IMR-90 (cell line): ENCODE measurements at regions not wholly inside any gene's neighbourhood (a gene's known extent, or its start where the extent isn't known, plus 50 kb on each side); places are given as distances from the start of the nearest gene placed in this dataset.

Source experiments
- ATAC-seq: fragments of 200-7000 bp; cut with Tn5 transposase; 2 replicates; pipeline ENCODE4 v1.9.1; 2020; ENCODE audit warnings: low read depth, mild to moderate bottlenecking, moderate library complexity
- BruUV-seq: library from RNA; stranded (reverse); fragments of 400-500 nt; replicated peaks from 2 replicates; lab custom pipeline; 2021; lab: Mats Ljungman, UMichigan
- CTCF ChIA-PET: fragments of 300-600 bp; formaldehyde crosslinking; extraction: SDS; loops from one replicate; lab custom pipeline; 2021; ENCODE audit warnings: antibody characterized with exemption; lab: Yijun Ruan, JAX
- POLR2A ChIA-PET: fragments of 300-600 bp; sonication (Branson Sonifier 250); formaldehyde crosslinking; loops from one replicate; lab custom pipeline; 2022; ENCODE audit warnings: antibody characterized with exemption; ENCODE audit not compliant: unreplicated experiment; lab: Charles Lee
- DNase-seq: peaks from one replicate; pipeline ENCODE4 v3.0.0; 2013
- H2AFZ ChIP-seq: replicated peaks from 2 replicates; pipeline ENCODE3; 2013; ENCODE audit warnings: low read length, mild to moderate bottlenecking; ENCODE audit not compliant: poor library complexity
- H2AK5ac ChIP-seq: 2 replicates; pipeline ENCODE4 v1.6.1; 2013; ENCODE audit warnings: low read depth, low read length, inconsistent platforms
- H2AK9ac ChIP-seq: replicated peaks from 2 replicates; pipeline ENCODE3; 2013; ENCODE audit warnings: mild to moderate bottlenecking, low read depth, low read length, moderate library complexity; ENCODE audit not compliant: poor library complexity
- H2BK120ac ChIP-seq: 2 replicates; pipeline ENCODE4 v1.6.1; 2013; ENCODE audit warnings: low read depth, low read length, inconsistent platforms
- H2BK15ac ChIP-seq: 3 replicates; pipeline ENCODE4 v1.6.1; 2013; ENCODE audit warnings: low read depth, low read length, inconsistent platforms
- H2BK20ac ChIP-seq: 2 replicates; pipeline ENCODE4 v1.6.1; 2013; ENCODE audit warnings: low read depth, mild to moderate bottlenecking, inconsistent platforms, low read length, moderate library complexity
- H2BK5ac ChIP-seq: 2 replicates; pipeline ENCODE4 v1.6.1; 2013; ENCODE audit warnings: mild to moderate bottlenecking, low read depth, low read length, inconsistent platforms; ENCODE audit not compliant: poor library complexity, severe bottlenecking
- H3K14ac ChIP-seq: replicated peaks from 2 replicates; pipeline ENCODE4 v1.6.1; 2013; ENCODE audit warnings: low read depth, low read length, inconsistent platforms
- H3K18ac ChIP-seq: 2 replicates; pipeline ENCODE4 v1.6.1; 2013; ENCODE audit warnings: low read depth, low read length, control low read depth
- H3K23ac ChIP-seq: 2 replicates; pipeline ENCODE4 v1.6.1; 2013; ENCODE audit warnings: low read depth, low read length, inconsistent platforms
- H3K27ac ChIP-seq: 2 replicates; pipeline ENCODE4 v1.5.1; 2013; ENCODE audit warnings: mild to moderate bottlenecking, control low read depth, low read length; ENCODE audit not compliant: insufficient read depth
- H3K27me3 ChIP-seq: 2 replicates; pipeline ENCODE4 v1.6.1; 2013; ENCODE audit warnings: low read length; ENCODE audit not compliant: control insufficient read depth, insufficient read depth
- H3K36me3 ChIP-seq: 2 replicates; pipeline ENCODE4 v1.6.1; 2013; ENCODE audit warnings: low read length, mixed read lengths; ENCODE audit not compliant: control insufficient read depth, insufficient read depth
- H3K4ac ChIP-seq: 2 replicates; pipeline ENCODE4 v1.6.1; 2013; ENCODE audit warnings: low read depth, low read length, inconsistent platforms
- H3K4me1 ChIP-seq: 2 replicates; pipeline ENCODE4 v1.6.1; 2013; ENCODE audit warnings: low read length, mixed read lengths; ENCODE audit not compliant: control insufficient read depth, insufficient read depth
- H3K4me2 ChIP-seq: 2 replicates; pipeline ENCODE4 v1.6.1; 2013; ENCODE audit warnings: low read depth, mild to moderate bottlenecking, control low read depth, low read length, moderate library complexity
- H3K4me3 ChIP-seq: 2 replicates; pipeline ENCODE4 v1.5.1; 2013; ENCODE audit warnings: low read depth, mild to moderate bottlenecking, control low read depth, low read length, moderate library complexity; ENCODE audit not compliant: insufficient read depth
- H3K56ac ChIP-seq: 2 replicates; pipeline ENCODE4 v1.6.1; 2013; ENCODE audit warnings: low read length, inconsistent platforms; ENCODE audit not compliant: insufficient read depth; ENCODE audit errors: extremely low read depth
- H3K79me1 ChIP-seq, 2 experiments: 2 replicates each; pipeline ENCODE4 v1.6.1; 2013; ENCODE audit warnings: low read length in 2 of 2, inconsistent platforms in 1 of 2, low read depth in 1 of 2
- H3K9ac ChIP-seq: 2 replicates; pipeline ENCODE4 v1.6.1; 2013; ENCODE audit warnings: low read depth, low read length, control low read depth
- H3K9me1 ChIP-seq: 2 replicates; pipeline ENCODE4 v1.6.1; 2013; ENCODE audit warnings: low read length, inconsistent platforms; ENCODE audit not compliant: insufficient read depth
- H3K9me3 ChIP-seq: 2 replicates; pipeline ENCODE4 v1.6.1; 2013; ENCODE audit warnings: low read length; ENCODE audit not compliant: control insufficient read depth, insufficient read depth
- H4K20me1 ChIP-seq: 2 replicates; pipeline ENCODE4 v1.6.1; 2013; ENCODE audit warnings: low read length, inconsistent platforms; ENCODE audit not compliant: insufficient read depth
- H4K5ac ChIP-seq: 2 replicates; pipeline ENCODE4 v1.6.1; 2013; ENCODE audit warnings: mild to moderate bottlenecking, low read depth, low read length, control low read depth
- H4K8ac ChIP-seq, 2 experiments: 2 replicates each; pipeline ENCODE4 v1.6.1; 2013; ENCODE audit warnings: low read depth in 2 of 2, low read length in 2 of 2, control low read depth in 1 of 2, inconsistent platforms in 1 of 2
- H4K91ac ChIP-seq: 2 replicates; pipeline ENCODE4 v1.6.1; 2013; ENCODE audit warnings: low read depth, low read length, inconsistent platforms; ENCODE audit not compliant: insufficient read depth
- BHLHE40 ChIP-seq: fragments of 150-350 bp; IDR thresholded peaks from 2 replicates; pipeline ENCODE4 v1.6.1; 2016; ENCODE audit warnings: mild to moderate bottlenecking, low read depth, low read length
- CEBPB ChIP-seq: IDR thresholded peaks from 2 replicates; pipeline ENCODE4 v1.6.1; 2012; ENCODE audit warnings: low read depth, low read length, improper control_type of control experiment
- CHD1 ChIP-seq: IDR thresholded peaks from 2 replicates; pipeline ENCODE4 v1.6.1; 2012; ENCODE audit warnings: low read depth, low read length, improper control_type of control experiment
- FOS ChIP-seq: fragments of 150-350 bp; IDR thresholded peaks from 2 replicates; pipeline ENCODE4 v1.6.1; 2016; ENCODE audit warnings: low read depth, low read length
- MAFK ChIP-seq: IDR thresholded peaks from 2 replicates; pipeline ENCODE4 v1.6.1; 2012; ENCODE audit warnings: low read depth, low read length, improper control_type of control experiment
- MAZ ChIP-seq: IDR thresholded peaks from 2 replicates; pipeline ENCODE4 v1.6.1; 2012; ENCODE audit warnings: low read depth, mild to moderate bottlenecking, low read length, improper control_type of control experiment, moderate library complexity, borderline replicate concordance
- MXI1 ChIP-seq: IDR thresholded peaks from 2 replicates; pipeline ENCODE4 v1.6.1; 2012; ENCODE audit warnings: low read depth, mild to moderate bottlenecking, low read length, moderate library complexity, borderline replicate concordance
- NFE2L2 ChIP-seq: fragments of 150-350 bp; IDR thresholded peaks from 2 replicates; pipeline ENCODE4 v1.6.1; 2016; ENCODE audit warnings: low read depth, mild to moderate bottlenecking, low read length
- POLR2A ChIP-seq: IDR thresholded peaks from 2 replicates; pipeline ENCODE4 v1.6.1; 2012; ENCODE audit warnings: mild to moderate bottlenecking, low read depth, low read length
- RAD21 ChIP-seq: IDR thresholded peaks from 2 replicates; pipeline ENCODE4 v1.6.1; 2012; ENCODE audit warnings: low read length, improper control_type of control experiment
- RCOR1 ChIP-seq: IDR thresholded peaks from 2 replicates; pipeline ENCODE4 v1.6.1; 2012; ENCODE audit warnings: mild to moderate bottlenecking, low read length, improper control_type of control experiment; ENCODE audit not compliant: insufficient replicate concordance
- RFX5 ChIP-seq: IDR thresholded peaks from 2 replicates; pipeline ENCODE4 v1.8.0; 2012; ENCODE audit warnings: low read depth, mild to moderate bottlenecking, low read length, moderate library complexity
- SMC3 ChIP-seq: fragments of 150-350 bp; IDR thresholded peaks from 2 replicates; pipeline ENCODE4 v1.6.1; 2016; ENCODE audit warnings: low read depth, mild to moderate bottlenecking, antibody characterized with exemption, low read length, moderate library complexity
- WGBS, 2 experiments: methylation state at CpG; one replicate each; pipeline versions ENCODE4 v1.1.5 to v1.1.7; 2013; ENCODE audit warnings: missing lambda C conversion rate in 2 of 2; ENCODE audit not compliant: insufficient read length in 1 of 2; ENCODE audit errors: extremely low coverage in 2 of 2; 5-methylcytosine and 5-hydroxymethylcytosine counted together
- dilution Hi-C: fragments of 300-500 bp; cut with HindIII; formaldehyde crosslinking; loops from one replicate; pipeline ENCODE4 v1.14.3; 2018; ENCODE audit warnings: low sequenced_read_pairs; ENCODE audit not compliant: unreplicated experiment
- in situ Hi-C: fragments of 300-500 bp; cut with MboI; formaldehyde crosslinking; loops from 3 replicates; pipeline ENCODE4 v1.14.3; 2019; ENCODE audit warnings: low sequenced_read_pairs, inconsistent platforms, mixed read lengths
- intact Hi-C: fragments of 100-400 bp; cut with micrococcal nuclease; formaldehyde crosslinking; loops from 2 replicates; pipeline ENCODE4 v1.10.0; 2022
- TF ChIP-seq, protein P1 (sequence below): conservative IDR thresholded peaks from 2 replicates; pipeline ENCODE4 v1.5.1; 2012; ENCODE audit warnings: mild to moderate bottlenecking, low read depth, low read length, improper control_type of control experiment
- TF ChIP-seq, protein P2 (sequence below): fragments of 150-350 bp; IDR thresholded peaks from 2 replicates; pipeline ENCODE4 v1.6.1; 2016; ENCODE audit warnings: low read depth, mild to moderate bottlenecking, low read length, moderate library complexity, borderline replicate concordance
- TF ChIP-seq, protein P3 (sequence below): fragments of 150-350 bp; IDR thresholded peaks from 2 replicates; pipeline ENCODE4 v1.6.1; 2017; ENCODE audit warnings: mild to moderate bottlenecking, antibody characterized with exemption, low read length, low read depth

DNA sequence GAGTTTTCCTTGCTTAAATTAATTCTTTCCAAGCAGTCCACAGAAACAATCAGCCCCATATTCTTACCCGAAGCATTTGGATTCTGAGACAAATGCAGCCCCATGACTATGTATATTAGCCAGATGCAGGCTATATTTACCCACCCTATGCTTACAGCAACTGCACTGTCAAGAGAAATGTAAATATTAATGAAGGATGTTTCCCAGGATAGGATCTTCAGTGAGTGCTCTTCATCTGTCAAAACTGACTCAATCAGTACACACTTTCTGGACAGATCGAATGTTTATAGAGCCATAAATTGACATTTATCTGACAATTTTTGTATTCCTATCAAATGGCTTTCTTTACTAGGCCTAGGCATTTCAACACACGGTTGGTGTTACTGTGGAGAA, 725.3 kb upstream of the SEMA6A start:
- no TSS peak for BruUV-seq
- POLR2A ChIA-PET, result no interaction called here
- H3K27me3 ChIP-seq, result no peaks in the 10 kb centered on the region
- no peak overlapping the region for H3K27ac ChIP-seq
- H3K9me1 ChIP-seq, result no peaks in the 10 kb centered on the region
- no peak overlapping the region for H3K23ac ChIP-seq
- no peak overlapping the region for H4K91ac ChIP-seq
- no peak overlapping the region for H3K18ac ChIP-seq
- no peak overlapping the region for H2AFZ ChIP-seq
- WGBS, 2 experiments, result no CpG with 5 or more reads among the region's 3 CpGs
- CTCF ChIA-PET, result interaction anchor here (0.6 kb wide), 1 partner anchor 689 kb away, joined by 4 read pairs; no protein-coding TSS in a partner anchor
- TF ChIP-seq CHD1 (no peak), SMC3 (no peak), MXI1 (no peak), POLR2A (no peak), CEBPB (no peak), FOS (no peak), RFX5 (no peak), BHLHE40 (no peak), MAFK (no peak), RCOR1 (no peak), NFE2L2 (no peak), MAZ (no peak), RAD21 (no peak)
- TF ChIP-seq, protein P1, sequence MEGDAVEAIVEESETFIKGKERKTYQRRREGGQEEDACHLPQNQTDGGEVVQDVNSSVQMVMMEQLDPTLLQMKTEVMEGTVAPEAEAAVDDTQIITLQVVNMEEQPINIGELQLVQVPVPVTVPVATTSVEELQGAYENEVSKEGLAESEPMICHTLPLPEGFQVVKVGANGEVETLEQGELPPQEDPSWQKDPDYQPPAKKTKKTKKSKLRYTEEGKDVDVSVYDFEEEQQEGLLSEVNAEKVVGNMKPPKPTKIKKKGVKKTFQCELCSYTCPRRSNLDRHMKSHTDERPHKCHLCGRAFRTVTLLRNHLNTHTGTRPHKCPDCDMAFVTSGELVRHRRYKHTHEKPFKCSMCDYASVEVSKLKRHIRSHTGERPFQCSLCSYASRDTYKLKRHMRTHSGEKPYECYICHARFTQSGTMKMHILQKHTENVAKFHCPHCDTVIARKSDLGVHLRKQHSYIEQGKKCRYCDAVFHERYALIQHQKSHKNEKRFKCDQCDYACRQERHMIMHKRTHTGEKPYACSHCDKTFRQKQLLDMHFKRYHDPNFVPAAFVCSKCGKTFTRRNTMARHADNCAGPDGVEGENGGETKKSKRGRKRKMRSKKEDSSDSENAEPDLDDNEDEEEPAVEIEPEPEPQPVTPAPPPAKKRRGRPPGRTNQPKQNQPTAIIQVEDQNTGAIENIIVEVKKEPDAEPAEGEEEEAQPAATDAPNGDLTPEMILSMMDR, result no peak
- TF ChIP-seq, protein P2, sequence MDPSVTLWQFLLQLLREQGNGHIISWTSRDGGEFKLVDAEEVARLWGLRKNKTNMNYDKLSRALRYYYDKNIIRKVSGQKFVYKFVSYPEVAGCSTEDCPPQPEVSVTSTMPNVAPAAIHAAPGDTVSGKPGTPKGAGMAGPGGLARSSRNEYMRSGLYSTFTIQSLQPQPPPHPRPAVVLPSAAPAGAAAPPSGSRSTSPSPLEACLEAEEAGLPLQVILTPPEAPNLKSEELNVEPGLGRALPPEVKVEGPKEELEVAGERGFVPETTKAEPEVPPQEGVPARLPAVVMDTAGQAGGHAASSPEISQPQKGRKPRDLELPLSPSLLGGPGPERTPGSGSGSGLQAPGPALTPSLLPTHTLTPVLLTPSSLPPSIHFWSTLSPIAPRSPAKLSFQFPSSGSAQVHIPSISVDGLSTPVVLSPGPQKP, result no peak
- TF ChIP-seq, protein P3, sequence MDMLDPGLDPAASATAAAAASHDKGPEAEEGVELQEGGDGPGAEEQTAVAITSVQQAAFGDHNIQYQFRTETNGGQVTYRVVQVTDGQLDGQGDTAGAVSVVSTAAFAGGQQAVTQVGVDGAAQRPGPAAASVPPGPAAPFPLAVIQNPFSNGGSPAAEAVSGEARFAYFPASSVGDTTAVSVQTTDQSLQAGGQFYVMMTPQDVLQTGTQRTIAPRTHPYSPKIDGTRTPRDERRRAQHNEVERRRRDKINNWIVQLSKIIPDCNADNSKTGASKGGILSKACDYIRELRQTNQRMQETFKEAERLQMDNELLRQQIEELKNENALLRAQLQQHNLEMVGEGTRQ, result no peak
- H3K79me1 ChIP-seq, result no peaks in the 10 kb centered on the region
- H3K4me1 ChIP-seq, result no peaks in the 10 kb centered on the region
- H3K14ac ChIP-seq, result no peak overlapping the region
- no peak for ATAC-seq
- DNase-seq, result no peak
- intact Hi-C loops (no loop called here), in situ Hi-C loops (no loop called here), dilution Hi-C loops (no loop called here)
- H2BK20ac ChIP-seq, result no peak overlapping the region
- no peak overlapping the region for H4K5ac ChIP-seq
- no peak overlapping the region for H3K4me2 ChIP-seq
- H3K9ac ChIP-seq, result no peak overlapping the region
- peaks cover 2% of the 10 kb centered on the region; the same call in 1 of the 2 replicates for H3K9me3 ChIP-seq
- no peak overlapping the region for H3K4ac ChIP-seq
- no peak overlapping the region for H4K8ac ChIP-seq
- H4K20me1 ChIP-seq, result no peaks in the 10 kb centered on the region
- no peak overlapping the region for H2BK5ac ChIP-seq
- no peak overlapping the region for H2AK9ac ChIP-seq
- no peak overlapping the region for H2BK15ac ChIP-seq
- H2AK5ac ChIP-seq, result no peak overlapping the region
- no peak overlapping the region for H3K56ac ChIP-seq
- H2BK120ac ChIP-seq, result no peak overlapping the region
- no peak overlapping the region for H3K4me3 ChIP-seq
- H3K36me3 ChIP-seq, result no peaks in the 10 kb centered on the region
